ENCODE measurements at regions not wholly inside any gene's neighbourhood (a gene's known extent, or its start where the extent isn't known, plus 50 kb on each side); places are given as distances from the start of the nearest gene placed in this dataset.

DNA sequence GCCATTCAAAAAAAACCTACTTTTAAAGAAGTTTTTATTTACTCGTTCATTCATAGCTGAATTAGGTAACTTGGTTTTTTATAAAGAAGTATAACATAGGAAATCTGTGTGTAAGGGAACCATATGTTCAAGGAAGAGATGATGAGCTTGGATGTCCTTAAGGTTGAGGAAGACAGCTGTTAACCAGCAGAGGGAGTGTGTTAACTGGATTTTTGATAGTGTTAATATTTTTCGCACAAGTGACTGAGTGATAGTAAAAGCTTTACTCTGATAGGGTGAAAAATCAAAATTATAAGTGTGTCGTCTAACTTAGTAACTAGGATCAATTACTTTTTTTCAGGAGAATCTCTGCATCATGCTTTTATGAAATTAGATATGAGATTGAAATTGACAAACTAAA is 134.7 kb downstream of the ARL5B start:
- Histone ChIP-seq H3K4me1 (ENCODE audit: insufficient read depth, low read length) (no peaks in the 10 kb centered on the region), H3K4me2 (ENCODE audit: insufficient read depth, low read length) (no peak overlapping the region), H3K9ac (ENCODE audit: low read depth, low read length) (no peak overlapping the region), H3K4me3 (ENCODE audit: low read depth in 1 of 2, low read length in 2 of 2) (no peak overlapping the region), H2AFZ (ENCODE audit: low read depth, low read length) (no peak overlapping the region), H4K20me1 (ENCODE audit: insufficient read depth, low read length) (no peaks in the 10 kb centered on the region), H3K36me3 (ENCODE audit: insufficient read depth, low read length) (no peaks in the 10 kb centered on the region), H3K79me2 (ENCODE audit: insufficient read depth, low read length) (no peaks in the 10 kb centered on the region), H3K27me3 (ENCODE audit: insufficient read depth, low read length, poor library complexity) (no peaks in the 10 kb centered on the region), H3K9me3 (ENCODE audit: insufficient read depth, low read length, severe bottlenecking) (no peaks in the 10 kb centered on the region), H3K27ac (ENCODE audit: low read length) (no peak overlapping the region)
- no peak for DNase-seq
- ATAC-seq (ENCODE audit: insufficient read depth, low read depth) = no peak
- no peak for TF ChIP-seq EZH2 (IDR thresholded peaks at IDR 0.05; ENCODE audit: borderline replicate concordance, low read depth, low read length, severe bottlenecking)
- TF ChIP-seq CTCF (IDR thresholded peaks at IDR 0.05; ENCODE audit: borderline replicate concordance, extremely low read depth, low read length, poor library complexity, severe bottlenecking) = peak; percentile 36

DNA sequence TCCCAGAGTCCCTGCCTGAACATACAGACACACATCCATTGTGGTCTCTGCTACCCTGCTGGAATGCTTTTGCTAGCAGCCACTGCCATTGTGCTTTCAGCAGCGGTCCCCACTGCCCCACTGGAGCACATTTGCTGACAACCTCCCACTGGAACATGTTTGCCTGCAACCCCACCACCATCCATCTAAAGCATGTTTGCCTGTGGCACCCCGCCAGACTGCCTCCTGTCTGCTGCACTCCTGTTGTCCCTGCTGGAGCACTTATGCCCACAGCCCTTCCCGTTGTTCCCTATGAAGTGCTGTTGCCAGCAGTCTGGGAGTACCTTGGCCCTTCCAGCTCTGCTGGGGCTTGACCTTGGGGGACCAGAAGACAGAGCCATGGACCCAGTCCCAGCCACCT is 136.3 kb downstream of the ARL5B start:
- no peaks in the 10 kb centered on the region for H4K20me1 ChIP-seq (ENCODE audit: insufficient read depth, low read length)
- no peaks in the 10 kb centered on the region for H3K79me2 ChIP-seq (ENCODE audit: insufficient read depth, low read length)
- TF ChIP-seq CTCF (IDR thresholded peaks at IDR 0.05; ENCODE audit: borderline replicate concordance, extremely low read depth, low read length, poor library complexity, severe bottlenecking) (no peak), EZH2 (IDR thresholded peaks at IDR 0.05; ENCODE audit: borderline replicate concordance, low read depth, low read length, severe bottlenecking) (no peak)
- no peaks in the 10 kb centered on the region for H3K4me1 ChIP-seq (ENCODE audit: insufficient read depth, low read length)
- H3K36me3 ChIP-seq (ENCODE audit: insufficient read depth, low read length) = no peaks in the 10 kb centered on the region
- H2AFZ ChIP-seq (ENCODE audit: low read depth, low read length) = no peak overlapping the region
- H3K9ac ChIP-seq (ENCODE audit: low read depth, low read length) = no peak overlapping the region
- H3K9me3 ChIP-seq (ENCODE audit: insufficient read depth, low read length, severe bottlenecking) = no peaks in the 10 kb centered on the region
- no peak overlapping the region for H3K4me3 ChIP-seq (ENCODE audit: low read depth in 1 of 2, low read length in 2 of 2)
- ATAC-seq (ENCODE audit: insufficient read depth, low read depth) = no peak
- H3K4me2 ChIP-seq (ENCODE audit: insufficient read depth, low read length) = no peak overlapping the region
- H3K27ac ChIP-seq (ENCODE audit: low read length) = no peak overlapping the region
- no peak for DNase-seq
- no peaks in the 10 kb centered on the region for H3K27me3 ChIP-seq (ENCODE audit: insufficient read depth, low read length, poor library complexity)

GRCh38 chr10:18797286-18797685 is 138.1 kb downstream of the ARL5B start:
- no peak overlapping the region for H2AFZ ChIP-seq (ENCODE audit: low read depth, low read length)
- no peaks in the 10 kb centered on the region for H3K9me3 ChIP-seq (ENCODE audit: insufficient read depth, low read length, severe bottlenecking)
- H3K4me2 ChIP-seq (ENCODE audit: insufficient read depth, low read length) = no peak overlapping the region
- no peak overlapping the region for H3K4me3 ChIP-seq (ENCODE audit: low read depth in 1 of 2, low read length in 2 of 2)
- no peaks in the 10 kb centered on the region for H3K79me2 ChIP-seq (ENCODE audit: insufficient read depth, low read length)
- TF ChIP-seq EZH2 (IDR thresholded peaks at IDR 0.05; ENCODE audit: borderline replicate concordance, low read depth, low read length, severe bottlenecking) (no peak), CTCF (IDR thresholded peaks at IDR 0.05; ENCODE audit: borderline replicate concordance, extremely low read depth, low read length, poor library complexity, severe bottlenecking) (no peak)
- DNase-seq = no peak
- H3K36me3 ChIP-seq (ENCODE audit: insufficient read depth, low read length) = no peaks in the 10 kb centered on the region
- no peaks in the 10 kb centered on the region for H3K4me1 ChIP-seq (ENCODE audit: insufficient read depth, low read length)
- no peak overlapping the region for H3K9ac ChIP-seq (ENCODE audit: low read depth, low read length)
- no peaks in the 10 kb centered on the region for H4K20me1 ChIP-seq (ENCODE audit: insufficient read depth, low read length)
- no peaks in the 10 kb centered on the region for H3K27me3 ChIP-seq (ENCODE audit: insufficient read depth, low read length, poor library complexity)
- no peak for ATAC-seq (ENCODE audit: insufficient read depth, low read depth)
- no peak overlapping the region for H3K27ac ChIP-seq (ENCODE audit: low read length)

GRCh38 chr10:18822156-18822555 is 162.9 kb downstream of the ARL5B start:
- ATAC-seq (ENCODE audit: insufficient read depth, low read depth) (peak; percentile 58; the same call in 1 of the 3 replicates), DNase-seq (peak; percentile 33)
- Histone ChIP-seq H2AFZ (ENCODE audit: low read depth, low read length) (no peak overlapping the region), H4K20me1 (ENCODE audit: insufficient read depth, low read length) (no peaks in the 10 kb centered on the region), H3K79me2 (ENCODE audit: insufficient read depth, low read length) (no peaks in the 10 kb centered on the region), H3K4me2 (ENCODE audit: insufficient read depth, low read length) (no peak overlapping the region), H3K36me3 (ENCODE audit: insufficient read depth, low read length) (no peaks in the 10 kb centered on the region), H3K9me3 (ENCODE audit: insufficient read depth, low read length, severe bottlenecking) (no peaks in the 10 kb centered on the region), H3K4me1 (ENCODE audit: insufficient read depth, low read length) (no peaks in the 10 kb centered on the region), H3K27ac (ENCODE audit: low read length) (no peak overlapping the region), H3K9ac (ENCODE audit: low read depth, low read length) (no peak overlapping the region), H3K27me3 (ENCODE audit: insufficient read depth, low read length, poor library complexity) (no peaks in the 10 kb centered on the region), H3K4me3 (ENCODE audit: low read depth in 1 of 2, low read length in 2 of 2) (no peak overlapping the region)
- TF ChIP-seq CTCF (IDR thresholded peaks at IDR 0.05; ENCODE audit: borderline replicate concordance, extremely low read depth, low read length, poor library complexity, severe bottlenecking) = no peak
- no peak for TF ChIP-seq EZH2 (IDR thresholded peaks at IDR 0.05; ENCODE audit: borderline replicate concordance, low read depth, low read length, severe bottlenecking)
